Liver (tissue), 7 donors: ENCODE measurements at regions not wholly inside any gene's neighbourhood (a gene's known extent, or its start where the extent isn't known, plus 50 kb on each side); places are given as distances from the start of the nearest gene placed in this dataset.

ENCODE experiments used
- DNase-seq: peaks from one replicate; pipeline ENCODE4 v3.0.0-alpha.2; 2017; ENCODE audit warnings: low spot score
- H3K27ac ChIP-seq, 2 donors: one replicate each; pipeline ENCODE4 v1.7.0; 2013; ENCODE audit warnings: inconsistent platforms in 2 of 2, low read length in 2 of 2, control low read depth in 1 of 2, low read depth in 1 of 2, mild to moderate bottlenecking in 1 of 2
- H3K27me3 ChIP-seq, 4 donors: one replicate each; pipeline versions ENCODE4 v1.6.1 to v1.7.0; 2013; ENCODE audit warnings: low read length in 3 of 4, inconsistent platforms in 1 of 4, mild to moderate bottlenecking in 1 of 4, moderate library complexity in 1 of 4; ENCODE audit not compliant: control insufficient read depth in 4 of 4, insufficient read depth in 4 of 4
- H3K36me3 ChIP-seq, 4 donors: one replicate each; pipeline versions ENCODE4 v1.6.1 to v1.7.0; 2013; ENCODE audit warnings: low read length in 3 of 4, mild to moderate bottlenecking in 3 of 4, low read depth in 1 of 4, moderate library complexity in 1 of 4; ENCODE audit not compliant: control insufficient read depth in 4 of 4, insufficient read depth in 3 of 4
- H3K4me1 ChIP-seq, 4 donors: one replicate each; pipeline versions ENCODE4 v1.6.1 to v1.7.0; 2013; ENCODE audit warnings: low read length in 3 of 4, mild to moderate bottlenecking in 3 of 4, moderate library complexity in 1 of 4; ENCODE audit not compliant: control insufficient read depth in 4 of 4, insufficient read depth in 4 of 4
- H3K4me3 ChIP-seq, 3 donors: one replicate each; pipeline versions ENCODE4 v1.6.1 to v1.7.0; 2013; ENCODE audit warnings: low read length in 3 of 3, control low read depth in 1 of 3, low read depth in 1 of 3, mild to moderate bottlenecking in 1 of 3
- H3K9ac ChIP-seq, 2 donors: one replicate each; pipeline ENCODE4 v1.7.0; 2013; ENCODE audit warnings: low read length in 2 of 2, mild to moderate bottlenecking in 2 of 2, moderate library complexity in 2 of 2, control low read depth in 1 of 2, low read depth in 1 of 2
- H3K9me3 ChIP-seq, 4 donors: one replicate each; pipeline versions ENCODE4 v1.6.1 to v1.7.0; 2013; ENCODE audit warnings: low read length in 3 of 4; ENCODE audit not compliant: control insufficient read depth in 4 of 4
- EGR1 ChIP-seq, 2 donors: IDR thresholded peaks; 2 replicates each; pipeline ENCODE4 v1.6.1; 2016 to 2018; ENCODE audit warnings: antibody characterized with exemption in 2 of 2, low read depth in 2 of 2
- HNF4G ChIP-seq: IDR thresholded peaks from 2 replicates; pipeline ENCODE4 v1.6.1; 2016; ENCODE audit warnings: antibody characterized with exemption
- MAX ChIP-seq: IDR thresholded peaks from 2 replicates; pipeline ENCODE4 v1.6.1; 2016; ENCODE audit warnings: antibody characterized with exemption
- REST ChIP-seq: IDR thresholded peaks from 2 replicates; pipeline ENCODE4 v1.6.1; 2016; ENCODE audit warnings: antibody characterized with exemption, mild to moderate bottlenecking
- SP1 ChIP-seq: IDR thresholded peaks from 2 replicates; pipeline ENCODE4 v1.6.1; 2018; ENCODE audit warnings: antibody characterized with exemption, mild to moderate bottlenecking
- TAF1 ChIP-seq: conservative IDR thresholded peaks from 2 replicates; pipeline ENCODE4 v1.6.1; 2016; ENCODE audit warnings: antibody characterized with exemption, mild to moderate bottlenecking
- YY1 ChIP-seq: IDR thresholded peaks from 2 replicates; pipeline ENCODE4 v1.6.1; 2016; ENCODE audit warnings: antibody characterized with exemption, mild to moderate bottlenecking
- WGBS: extraction: QIAGEN DNeasy Blood & Tissue Kit; methylation state at CpG from one replicate; pipeline ENCODE4 v1.1.7; 2013; 5-methylcytosine and 5-hydroxymethylcytosine counted together
- TF ChIP-seq, protein P1 (sequence below): IDR thresholded peaks from 2 replicates; pipeline ENCODE4 v1.6.1; 2016; ENCODE audit warnings: antibody characterized with exemption
- donor health status: healthy.
- donor health status: healthy.
- donor health status: healthy.
- donor health status: healthy.

DNA sequence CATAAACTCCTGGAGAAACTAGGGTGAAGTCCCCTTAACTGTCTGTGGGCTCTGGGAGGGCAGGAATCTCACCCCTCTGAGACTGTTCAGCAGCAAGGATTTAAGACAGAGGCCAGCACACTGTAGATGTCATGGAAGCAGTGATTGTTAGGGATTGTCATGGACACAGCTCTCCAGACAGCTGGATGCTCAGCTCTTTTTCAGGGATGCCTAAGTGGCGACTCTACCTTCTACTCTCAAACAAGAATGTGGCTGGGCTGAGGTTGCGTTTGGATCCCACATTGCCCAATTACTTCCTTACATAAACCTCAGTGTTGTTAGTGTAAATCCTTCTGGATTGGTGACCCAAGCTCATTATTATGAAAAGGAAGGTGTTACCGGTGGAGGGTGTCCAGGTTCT lies 291.9 kb upstream of the VCX3A start:
- WGBS: 93% methylated on average over 3 of the region's 3 CpGs
- H3K4me3 ChIP-seq: no peak overlapping the region
- no peaks in the 10 kb centered on the region for H3K9me3 ChIP-seq
- no peaks in the 10 kb centered on the region for H3K27me3 ChIP-seq
- H3K36me3 ChIP-seq: no peaks in the 10 kb centered on the region
- no peak overlapping the region for H3K9ac ChIP-seq
- no peak for TF ChIP-seq YY1
- no peak for TF ChIP-seq MAX
- TF ChIP-seq, protein P1, sequence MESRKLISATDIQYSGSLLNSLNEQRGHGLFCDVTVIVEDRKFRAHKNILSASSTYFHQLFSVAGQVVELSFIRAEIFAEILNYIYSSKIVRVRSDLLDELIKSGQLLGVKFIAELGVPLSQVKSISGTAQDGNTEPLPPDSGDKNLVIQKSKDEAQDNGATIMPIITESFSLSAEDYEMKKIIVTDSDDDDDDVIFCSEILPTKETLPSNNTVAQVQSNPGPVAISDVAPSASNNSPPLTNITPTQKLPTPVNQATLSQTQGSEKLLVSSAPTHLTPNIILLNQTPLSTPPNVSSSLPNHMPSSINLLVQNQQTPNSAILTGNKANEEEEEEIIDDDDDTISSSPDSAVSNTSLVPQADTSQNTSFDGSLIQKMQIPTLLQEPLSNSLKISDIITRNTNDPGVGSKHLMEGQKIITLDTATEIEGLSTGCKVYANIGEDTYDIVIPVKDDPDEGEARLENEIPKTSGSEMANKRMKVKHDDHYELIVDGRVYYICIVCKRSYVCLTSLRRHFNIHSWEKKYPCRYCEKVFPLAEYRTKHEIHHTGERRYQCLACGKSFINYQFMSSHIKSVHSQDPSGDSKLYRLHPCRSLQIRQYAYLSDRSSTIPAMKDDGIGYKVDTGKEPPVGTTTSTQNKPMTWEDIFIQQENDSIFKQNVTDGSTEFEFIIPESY: no peak
- no peak for TF ChIP-seq SP1
- no peak for DNase-seq
- no peaks in the 10 kb centered on the region for H3K4me1 ChIP-seq
- H3K27ac ChIP-seq: no peak overlapping the region

DNA sequence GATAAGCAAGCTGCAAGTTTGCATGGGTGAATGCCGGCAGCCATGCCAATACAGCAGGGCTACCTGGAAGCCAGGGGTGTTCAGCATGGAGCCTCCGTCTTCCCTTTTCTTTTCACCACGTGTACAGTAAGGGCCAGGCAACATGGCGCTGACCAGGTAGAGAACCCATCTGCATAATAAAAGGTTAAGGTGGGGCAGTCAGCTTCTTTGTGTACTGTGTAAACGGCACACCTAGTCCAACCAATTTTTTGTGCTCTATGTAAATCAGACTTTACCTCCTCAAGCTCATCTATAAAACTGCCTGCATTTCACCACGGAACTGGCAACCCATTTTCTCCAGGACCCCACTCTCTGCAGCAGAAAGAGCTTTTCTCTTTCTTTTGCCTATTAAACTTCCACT lies 286.8 kb upstream of the VCX3A start:
- no peak for DNase-seq
- no peaks in the 10 kb centered on the region for H3K4me1 ChIP-seq
- 90% methylated on average over 6 of the region's 6 CpGs for WGBS
- H3K27me3 ChIP-seq: no peaks in the 10 kb centered on the region
- TF ChIP-seq EGR1 (IDR thresholded peaks at IDR 0.05; ENCODE audit: low read depth in 2 of 2): no peak
- TF ChIP-seq TAF1: no peak
- TF ChIP-seq REST: no peak
- H3K4me3 ChIP-seq: no peak overlapping the region
- H3K27ac ChIP-seq: no peak overlapping the region
- H3K36me3 ChIP-seq: no peaks in the 10 kb centered on the region
- no peaks in the 10 kb centered on the region for H3K9me3 ChIP-seq
- no peak overlapping the region for H3K9ac ChIP-seq

DNA sequence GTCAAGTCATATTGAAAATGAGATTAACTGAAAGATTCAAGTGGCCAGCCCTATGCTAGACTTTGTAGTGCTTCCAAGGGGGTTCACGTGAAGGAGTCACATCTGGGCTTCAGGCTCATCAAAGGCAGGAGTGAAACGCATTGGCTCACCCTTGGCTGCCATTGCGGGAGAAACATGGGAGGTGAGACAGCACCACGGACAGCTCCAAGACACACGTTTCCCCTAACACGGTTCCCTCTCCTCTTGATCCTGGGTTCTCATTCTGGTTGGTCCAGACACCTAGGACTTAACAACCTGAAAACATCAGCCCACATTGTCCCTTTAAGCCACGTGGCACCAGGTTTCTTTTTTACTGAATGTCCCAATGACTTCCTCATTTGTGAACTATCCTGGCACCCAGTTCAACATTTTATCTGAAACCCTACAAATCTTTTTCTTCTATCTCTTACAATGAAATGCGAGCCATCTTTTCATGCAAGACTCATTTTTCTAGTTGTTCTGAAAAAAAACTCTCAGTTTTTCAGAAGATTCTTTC lies 279.0 kb upstream of the VCX3A start:
- Histone ChIP-seq H3K9ac (no peak overlapping the region), H3K9me3 (no peaks in the 10 kb centered on the region), H3K4me3 (no peak overlapping the region), H3K27ac (no peak overlapping the region), H3K27me3 (no peaks in the 10 kb centered on the region), H3K36me3 (no peaks in the 10 kb centered on the region), H3K4me1 (no peaks in the 10 kb centered on the region)
- TF ChIP-seq REST (peak; percentile 82), HNF4G (no peak)
- no peak for DNase-seq
- WGBS: 52% methylated on average over 8 of the region's 8 CpGs
